Sigmoid colon (tissue), 6 donors: ENCODE measurements at regions not wholly inside any gene's neighbourhood (a gene's known extent, or its start where the extent isn't known, plus 50 kb on each side); places are given as distances from the start of the nearest gene placed in this dataset.

Source experiments
- DNase-seq: peaks from one replicate; pipeline ENCODE4 v3.0.0-alpha.2; 2019
- H3K27ac ChIP-seq, 4 donors: fragments of 200-600 bp; sonication (generic); one replicate each; pipeline ENCODE4 v1.5.1; 2016 to 2019; ENCODE audit warnings: mild to moderate bottlenecking in 1 of 4
- H3K27me3 ChIP-seq, 3 donors: fragments of 200-600 bp; sonication (generic); one replicate each; pipeline ENCODE4 v1.5.1; 2019; ENCODE audit warnings: mild to moderate bottlenecking in 1 of 3
- H3K36me3 ChIP-seq, 4 donors: fragments of 200-600 bp; sonication (generic); one replicate each; pipeline ENCODE4 v1.5.1; 2016 to 2019
- H3K4me1 ChIP-seq, 4 donors: fragments of 200-600 bp; sonication (generic); one replicate each; pipeline ENCODE4 v1.5.1; 2017 to 2019
- H3K4me3 ChIP-seq, 4 donors: fragments of 200-600 bp; sonication (generic); one replicate each; pipeline ENCODE4 v1.5.1; 2017 to 2019; ENCODE audit warnings: mild to moderate bottlenecking in 2 of 4, moderate library complexity in 1 of 4
- H3K9me3 ChIP-seq, 4 donors: fragments of 200-600 bp in 3 of 4; sonication (generic) in 3 of 4; one replicate each; pipeline versions ENCODE4 v1.5.1 to v1.6.1; 2013 to 2019
- CTCF ChIP-seq, 4 experiments: fragments of 450-650 bp in 3 of 4; fragments of 200-600 bp in 1 of 4; IDR thresholded peaks; one replicate each; pipeline ENCODE4 v1.5.1; 2016 to 2019; ENCODE audit warnings: antibody characterized with exemption in 4 of 4, mild to moderate bottlenecking in 3 of 4, moderate library complexity in 2 of 4
- EP300 ChIP-seq, 4 donors: sonication (generic); formaldehyde crosslinking; IDR thresholded peaks; one replicate each; pipeline ENCODE4 v1.6.1; 2017; ENCODE audit warnings: antibody characterized with exemption in 4 of 4
- POLR2A ChIP-seq, 2 donors: fragments of 450-650 bp; IDR thresholded peaks; one replicate each; pipeline ENCODE4 v1.6.1; 2016; ENCODE audit warnings: antibody characterized with exemption in 2 of 2, mild to moderate bottlenecking in 2 of 2, moderate library complexity in 2 of 2
- POLR2AphosphoS5 ChIP-seq, 4 donors: sonication (generic); formaldehyde crosslinking; IDR thresholded peaks; one replicate each; pipeline ENCODE4 v1.6.1; 2017; ENCODE audit warnings: antibody characterized with exemption in 4 of 4
- WGBS, 2 donors: extraction: QIAGEN DNeasy Blood & Tissue Kit; methylation state at CpG; one replicate each; pipeline ENCODE4 v1.1.7; 2013; 5-methylcytosine and 5-hydroxymethylcytosine counted together
- intact Hi-C: fragments of 100-400 bp; cut with DNase I; formaldehyde crosslinking; loops from one replicate; pipeline ENCODE4 v1.15.1; 2023
- donor health status: healthy with polysubstance abuse.
- donor health status: healthy.

GRCh38 chr7:156458011-156458410 lies 182.6 kb upstream of the RNF32 start:
- no peaks in the 10 kb centered on the region for H3K9me3 ChIP-seq
- no peak for TF ChIP-seq EP300 (IDR thresholded peaks at IDR 0.05)
- TF ChIP-seq POLR2AphosphoS5 (IDR thresholded peaks at IDR 0.05) = no peak
- no peak for TF ChIP-seq POLR2A (IDR thresholded peaks at IDR 0.05)
- TF ChIP-seq CTCF (IDR thresholded peaks at IDR 0.05) = no peak
- H3K36me3 ChIP-seq = no peaks in the 10 kb centered on the region
- no peaks in the 10 kb centered on the region for H3K4me1 ChIP-seq
- no peaks in the 10 kb centered on the region for H3K27me3 ChIP-seq
- no peak for DNase-seq
- H3K27ac ChIP-seq = no peak overlapping the region
- 87 to 94% methylated on average over 16 of the region's 16 CpGs for WGBS, 2 donors
- no peak overlapping the region for H3K4me3 ChIP-seq
- intact Hi-C loops = no loop called here

- TF ChIP-seq POLR2AphosphoS5 (IDR thresholded peaks at IDR 0.05) (no peak), CTCF (IDR thresholded peaks at IDR 0.05) (no peak), POLR2A (IDR thresholded peaks at IDR 0.05) (no peak), EP300 (IDR thresholded peaks at IDR 0.05) (no peak)
- Histone ChIP-seq H3K4me3 (no peak overlapping the region), H3K27me3 (no peaks in the 10 kb centered on the region), H3K36me3 (no peaks in the 10 kb centered on the region), H3K9me3 (no peaks in the 10 kb centered on the region), H3K4me1 (no peaks in the 10 kb centered on the region), H3K27ac (no peak overlapping the region)
- intact Hi-C loops = no loop called here
- DNase-seq = no peak
- 26 to 70% methylated on average over 11 of the region's 11 CpGs for WGBS, 2 donors
Observed at GRCh38 chr7:156456503-156457115, 184.0 kb upstream of the RNF32 start.

GRCh38 chr7:156456032-156456431 lies 184.5 kb upstream of the RNF32 start:
- Histone ChIP-seq H3K36me3 (no peaks in the 10 kb centered on the region), H3K4me3 (no peak overlapping the region), H3K9me3 (no peaks in the 10 kb centered on the region), H3K27ac (no peak overlapping the region), H3K27me3 (no peaks in the 10 kb centered on the region), H3K4me1 (no peaks in the 10 kb centered on the region)
- intact Hi-C loops = no loop called here
- no peak for DNase-seq
- WGBS, 2 donors = 83 to 89% methylated on average over 8 of the region's 8 CpGs
- no peak for TF ChIP-seq CTCF (IDR thresholded peaks at IDR 0.05)
- TF ChIP-seq EP300 (IDR thresholded peaks at IDR 0.05) = no peak
- TF ChIP-seq POLR2A (IDR thresholded peaks at IDR 0.05) = no peak
- TF ChIP-seq POLR2AphosphoS5 (IDR thresholded peaks at IDR 0.05) = no peak

GRCh38 chr7:156450473-156450872 lies 190.1 kb upstream of the RNF32 start:
- intact Hi-C loops = no loop called here
- WGBS, 2 donors = 80 to 87% methylated on average over 3 of the region's 3 CpGs
- no peak overlapping the region for H3K4me3 ChIP-seq

More at GRCh38 chr7:156450473-156450872, 190.1 kb upstream of the RNF32 start:
- Histone ChIP-seq H3K9me3 (no peaks in the 10 kb centered on the region), H3K4me1 (no peaks in the 10 kb centered on the region), H3K27me3 (no peaks in the 10 kb centered on the region), H3K27ac (no peak overlapping the region), H3K36me3 (no peaks in the 10 kb centered on the region)
- no peak for DNase-seq
- no peak for TF ChIP-seq CTCF (IDR thresholded peaks at IDR 0.05)
- no peak for TF ChIP-seq EP300 (IDR thresholded peaks at IDR 0.05)
- no peak for TF ChIP-seq POLR2AphosphoS5 (IDR thresholded peaks at IDR 0.05)
- TF ChIP-seq POLR2A (IDR thresholded peaks at IDR 0.05) = no peak
